ENCODE measurements at regions not wholly inside any gene's neighbourhood (a gene's known extent, or its start where the extent isn't known, plus 50 kb on each side); places are given as distances from the start of the nearest gene placed in this dataset.

DNA sequence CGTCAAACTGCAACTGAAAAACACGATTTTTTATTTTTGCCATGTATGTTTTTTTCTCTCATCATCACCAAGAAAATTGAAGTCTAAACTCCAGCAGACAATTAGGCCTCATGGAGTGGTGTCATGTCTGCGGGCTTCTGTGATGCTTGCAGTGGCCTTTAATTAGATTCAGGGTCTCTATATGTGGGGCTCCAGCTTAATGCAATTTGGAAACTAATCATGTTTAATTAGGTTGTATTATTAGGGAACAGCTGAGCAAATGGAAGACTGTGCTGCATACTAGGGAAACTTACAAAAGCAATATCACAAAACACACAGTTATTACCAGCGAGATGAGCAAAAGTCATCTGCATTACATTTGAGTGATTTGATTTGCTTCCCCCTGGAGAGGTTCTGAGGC lies 132.9 kb upstream of the PMEPA1 start (continued):
- TF ChIP-seq EP300 (IDR thresholded peaks at IDR 0.05; ENCODE audit: borderline replicate concordance in 1 of 2, control insufficient read depth in 1 of 2, low read depth in 2 of 2, low read length in 2 of 2) (no peak), DPF2 (IDR thresholded peaks at IDR 0.05) (no peak)
- TF ChIP-seq, protein P1, sequence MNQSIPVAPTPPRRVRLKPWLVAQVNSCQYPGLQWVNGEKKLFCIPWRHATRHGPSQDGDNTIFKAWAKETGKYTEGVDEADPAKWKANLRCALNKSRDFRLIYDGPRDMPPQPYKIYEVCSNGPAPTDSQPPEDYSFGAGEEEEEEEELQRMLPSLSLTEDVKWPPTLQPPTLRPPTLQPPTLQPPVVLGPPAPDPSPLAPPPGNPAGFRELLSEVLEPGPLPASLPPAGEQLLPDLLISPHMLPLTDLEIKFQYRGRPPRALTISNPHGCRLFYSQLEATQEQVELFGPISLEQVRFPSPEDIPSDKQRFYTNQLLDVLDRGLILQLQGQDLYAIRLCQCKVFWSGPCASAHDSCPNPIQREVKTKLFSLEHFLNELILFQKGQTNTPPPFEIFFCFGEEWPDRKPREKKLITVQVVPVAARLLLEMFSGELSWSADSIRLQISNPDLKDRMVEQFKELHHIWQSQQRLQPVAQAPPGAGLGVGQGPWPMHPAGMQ (IDR thresholded peaks at IDR 0.05; ENCODE audit: borderline replicate concordance) = no peak

DNA sequence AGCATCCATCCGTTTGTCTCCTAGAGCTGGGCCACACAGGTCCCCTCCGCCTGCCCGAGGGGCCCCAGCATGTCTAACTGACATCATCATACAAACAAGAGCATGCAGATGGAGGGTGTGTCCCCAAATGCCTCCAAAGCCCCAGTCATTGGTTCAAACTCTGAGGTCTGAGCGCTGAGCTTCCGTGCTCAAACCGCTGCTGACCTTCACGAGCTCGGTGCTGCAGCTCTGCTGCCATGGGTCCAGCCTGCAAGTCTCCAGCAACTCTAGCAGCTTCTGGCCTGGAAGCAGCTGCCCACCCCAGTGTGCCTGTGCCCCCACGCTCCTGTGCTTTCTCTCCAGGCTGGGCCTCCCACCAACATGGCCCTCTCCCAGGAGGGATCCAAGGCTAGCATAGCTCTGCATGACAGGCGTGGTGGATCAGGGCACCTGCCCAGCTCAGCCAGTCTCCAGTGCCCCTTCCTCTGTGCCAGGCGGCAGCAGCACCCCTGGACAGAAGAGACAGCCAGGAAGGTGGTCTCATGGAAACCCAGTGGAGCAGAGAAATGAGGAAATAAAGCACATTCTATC lies 131.6 kb upstream of the PMEPA1 start:
- WGBS (ENCODE audit: insufficient coverage, insufficient replicate concordance, low lambda C conversion rate, missing lambda C conversion rate) = 29% methylated on average over 11 of the region's 11 CpGs
- FAIRE-seq (no peak), ATAC-seq (no peak), DNase-seq (ENCODE audit: low read depth, low spot score) (no peak)
- POLR2A ChIA-PET = no interaction called here
- intact Hi-C loops (cut with micrococcal nuclease; ENCODE audit: unreplicated experiment) = no loop called here
- in situ Hi-C loops (cut with MboI) = no loop called here
- Histone ChIP-seq H4K20me1 (ENCODE audit: control insufficient read depth, insufficient read depth) (no peaks in the 10 kb centered on the region), H3K36me3 (ENCODE audit: control insufficient read depth in 2 of 2, insufficient read depth in 2 of 2, low read length in 1 of 2) (no peaks in the 10 kb centered on the region), H3K9ac (ENCODE audit: control insufficient read depth, insufficient read depth, low read length) (no peak overlapping the region), H3K4me1 (ENCODE audit: control insufficient read depth, insufficient read depth, low read length) (no peaks in the 10 kb centered on the region), H3K4me2 (ENCODE audit: control insufficient read depth, insufficient read depth) (no peak overlapping the region), H3K4me3 (no peak overlapping the region), H3K79me2 (ENCODE audit: control insufficient read depth, insufficient read depth, low read length) (no peaks in the 10 kb centered on the region), H3K27me3 (replicated peaks in 1 of 2; ENCODE audit: control insufficient read depth in 2 of 2, insufficient read depth in 2 of 2, low read length in 1 of 2) (peaks cover 0 to 5% of the 10 kb centered on the region in 2 experiments; a peak in 2 of 4 replicates), H2AFZ (ENCODE audit: control insufficient read depth, low read depth, low read length) (no peak overlapping the region), H3K9me3 (replicated peaks; ENCODE audit: control insufficient read depth, insufficient read depth, low read length) (no peaks in the 10 kb centered on the region), H3K27ac (ENCODE audit: control insufficient read depth, insufficient read depth) (no peak overlapping the region)
- RAD21 ChIA-PET (ENCODE audit: unreplicated experiment) = no interaction called here
- no TSS peak for BruUV-seq (replicated peaks)
- TF ChIP-seq POU2F2 (IDR thresholded peaks at IDR 0.05; ENCODE audit: borderline replicate concordance, low read depth, low read length) (no peak), GABPA (IDR thresholded peaks at IDR 0.05; ENCODE audit: low read depth) (no peak), TCF12 (IDR thresholded peaks at IDR 0.05; ENCODE audit: low read depth, low read length) (no peak), MTA2 (IDR thresholded peaks at IDR 0.05; ENCODE audit: low read depth) (no peak), RUNX3 (IDR thresholded peaks at IDR 0.05; ENCODE audit: low read length) (no peak)
- TF ChIP-seq, protein P2, sequence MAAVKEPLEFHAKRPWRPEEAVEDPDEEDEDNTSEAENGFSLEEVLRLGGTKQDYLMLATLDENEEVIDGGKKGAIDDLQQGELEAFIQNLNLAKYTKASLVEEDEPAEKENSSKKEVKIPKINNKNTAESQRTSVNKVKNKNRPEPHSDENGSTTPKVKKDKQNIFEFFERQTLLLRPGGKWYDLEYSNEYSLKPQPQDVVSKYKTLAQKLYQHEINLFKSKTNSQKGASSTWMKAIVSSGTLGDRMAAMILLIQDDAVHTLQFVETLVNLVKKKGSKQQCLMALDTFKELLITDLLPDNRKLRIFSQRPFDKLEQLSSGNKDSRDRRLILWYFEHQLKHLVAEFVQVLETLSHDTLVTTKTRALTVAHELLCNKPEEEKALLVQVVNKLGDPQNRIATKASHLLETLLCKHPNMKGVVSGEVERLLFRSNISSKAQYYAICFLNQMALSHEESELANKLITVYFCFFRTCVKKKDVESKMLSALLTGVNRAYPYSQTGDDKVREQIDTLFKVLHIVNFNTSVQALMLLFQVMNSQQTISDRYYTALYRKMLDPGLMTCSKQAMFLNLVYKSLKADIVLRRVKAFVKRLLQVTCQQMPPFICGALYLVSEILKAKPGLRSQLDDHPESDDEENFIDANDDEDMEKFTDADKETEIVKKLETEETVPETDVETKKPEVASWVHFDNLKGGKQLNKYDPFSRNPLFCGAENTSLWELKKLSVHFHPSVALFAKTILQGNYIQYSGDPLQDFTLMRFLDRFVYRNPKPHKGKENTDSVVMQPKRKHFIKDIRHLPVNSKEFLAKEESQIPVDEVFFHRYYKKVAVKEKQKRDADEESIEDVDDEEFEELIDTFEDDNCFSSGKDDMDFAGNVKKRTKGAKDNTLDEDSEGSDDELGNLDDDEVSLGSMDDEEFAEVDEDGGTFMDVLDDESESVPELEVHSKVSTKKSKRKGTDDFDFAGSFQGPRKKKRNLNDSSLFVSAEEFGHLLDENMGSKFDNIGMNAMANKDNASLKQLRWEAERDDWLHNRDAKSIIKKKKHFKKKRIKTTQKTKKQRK (IDR thresholded peaks at IDR 0.05; ENCODE audit: low read depth, low read length) = no peak
- CTCF ChIA-PET = no interaction called here
- SMC1A ChIA-PET (ENCODE audit: uncharacterized antibody, unreplicated experiment) = no interaction called here

Data from GM12878 (cell line).